ENCODE measurements at regions not wholly inside any gene's neighbourhood (a gene's known extent, or its start where the extent isn't known, plus 50 kb on each side); places are given as distances from the start of the nearest gene placed in this dataset.

GRCh38 chr19:28898249-28898648, 314.7 kb downstream of the UQCRFS1 start:
- WGBS, 2 donors (ENCODE audit: extremely low coverage in 2 of 2, insufficient read length in 2 of 2, insufficient replicate concordance in 1 of 2), result no CpG with 5 or more reads among the region's 5 CpGs
- no peak overlapping the region for H4K8ac ChIP-seq (ENCODE audit: low read depth, low read length)
- H2AFZ ChIP-seq (ENCODE audit: low read length), result no peak overlapping the region
- no peaks in the 10 kb centered on the region for H3K9me3 ChIP-seq (replicated peaks in 1 of 2; ENCODE audit: control insufficient read depth in 2 of 2, insufficient read depth in 1 of 2, low read depth in 1 of 2, low read length in 2 of 2)
- H3K4me1 ChIP-seq (ENCODE audit: control insufficient read depth in 2 of 2, insufficient read depth in 1 of 2, low read depth in 1 of 2, low read length in 2 of 2), result peaks cover 0 to 2% of the 10 kb centered on the region in 2 donors
- H3K4ac ChIP-seq (ENCODE audit: low read length), result no peak overlapping the region
- no peaks in the 10 kb centered on the region for H3K79me1 ChIP-seq (ENCODE audit: low read depth, low read length)
- no peak overlapping the region for H2BK12ac ChIP-seq (ENCODE audit: low read length)
- H3K27me3 ChIP-seq (ENCODE audit: control insufficient read depth in 3 of 3, insufficient read depth in 3 of 3, low read depth in 1 of 3, low read length in 3 of 3), result no peaks in the 10 kb centered on the region
- no peak overlapping the region for H3K4me2 ChIP-seq (ENCODE audit: insufficient read depth, low read length, poor library complexity, severe bottlenecking)
- no peak overlapping the region for H3K9ac ChIP-seq (ENCODE audit: low read depth, low read length, poor library complexity)
- H2AK5ac ChIP-seq (ENCODE audit: low read depth, low read length), result no peak overlapping the region
- H4K91ac ChIP-seq (ENCODE audit: low read depth, low read length, poor library complexity), result no peak overlapping the region
- DNase-seq (ENCODE audit: low spot score), result no peak
- no peak overlapping the region for H3K27ac ChIP-seq (replicated peaks; ENCODE audit: low read length)
- H3K36me3 ChIP-seq (replicated peaks in 1 of 2; ENCODE audit: control insufficient read depth in 2 of 2, insufficient read depth in 2 of 2, low read length in 2 of 2), result no peaks in the 10 kb centered on the region
- H2BK5ac ChIP-seq (ENCODE audit: low read length), result no peak overlapping the region
- H3K14ac ChIP-seq (ENCODE audit: low read length), result no peak overlapping the region
- no peak overlapping the region for H2BK15ac ChIP-seq (ENCODE audit: low read length)
- no peak overlapping the region for H2BK120ac ChIP-seq (ENCODE audit: low read depth, low read length)
- H3K23ac ChIP-seq (ENCODE audit: low read depth, low read length, poor library complexity), result no peak overlapping the region
- no peak overlapping the region for H3K4me3 ChIP-seq (ENCODE audit: low read length in 2 of 2)
- H3K18ac ChIP-seq (ENCODE audit: low read length), result no peak overlapping the region

GRCh38 chr19:28889941-28890670, 322.8 kb downstream of the UQCRFS1 start:
- Histone ChIP-seq H3K4me1 (ENCODE audit: control insufficient read depth in 2 of 2, insufficient read depth in 1 of 2, low read depth in 1 of 2, low read length in 2 of 2) (peaks cover 0 to 6% of the 10 kb centered on the region in 2 donors), H3K9ac (ENCODE audit: low read depth, low read length, poor library complexity) (no peak overlapping the region), H3K27ac (replicated peaks; ENCODE audit: low read length) (no peak overlapping the region), H2BK5ac (ENCODE audit: low read length) (no peak overlapping the region), H3K4ac (ENCODE audit: low read length) (no peak overlapping the region), H3K4me2 (ENCODE audit: insufficient read depth, low read length, poor library complexity, severe bottlenecking) (no peak overlapping the region), H2AK5ac (ENCODE audit: low read depth, low read length) (no peak overlapping the region), H3K23ac (ENCODE audit: low read depth, low read length, poor library complexity) (no peak overlapping the region), H3K27me3 (ENCODE audit: control insufficient read depth in 3 of 3, insufficient read depth in 3 of 3, low read depth in 1 of 3, low read length in 3 of 3) (peaks cover 0 to 5% (median 0%) of the 10 kb centered on the region in 3 experiments), H3K14ac (ENCODE audit: low read length) (no peak overlapping the region), H2AFZ (ENCODE audit: low read length) (no peak overlapping the region), H3K18ac (ENCODE audit: low read length) (no peak overlapping the region), H4K91ac (ENCODE audit: low read depth, low read length, poor library complexity) (no peak overlapping the region), H2BK15ac (ENCODE audit: low read length) (no peak overlapping the region), H3K4me3 (ENCODE audit: low read length in 2 of 2) (no peak overlapping the region), H4K8ac (ENCODE audit: low read depth, low read length) (no peak overlapping the region), H3K9me3 (replicated peaks in 1 of 2; ENCODE audit: control insufficient read depth in 2 of 2, insufficient read depth in 1 of 2, low read depth in 1 of 2, low read length in 2 of 2) (no peaks in the 10 kb centered on the region), H3K79me1 (ENCODE audit: low read depth, low read length) (no peaks in the 10 kb centered on the region), H3K36me3 (replicated peaks in 1 of 2; ENCODE audit: control insufficient read depth in 2 of 2, insufficient read depth in 2 of 2, low read length in 2 of 2) (no peaks in the 10 kb centered on the region), H2BK12ac (ENCODE audit: low read length) (no peak overlapping the region), H2BK120ac (ENCODE audit: low read depth, low read length) (no peak overlapping the region)
- no CpG with 5 or more reads among the region's 14 CpGs for WGBS, 2 donors (ENCODE audit: extremely low coverage in 2 of 2, insufficient read length in 2 of 2, insufficient replicate concordance in 1 of 2)
- DNase-seq (ENCODE audit: low spot score), result no peak

GRCh38 chr19:28887920-28888618, 324.9 kb downstream of the UQCRFS1 start:
- H2BK15ac ChIP-seq (ENCODE audit: low read length), result no peak overlapping the region
- WGBS, 2 donors (ENCODE audit: extremely low coverage in 2 of 2, insufficient read length in 2 of 2, insufficient replicate concordance in 1 of 2), result no CpG with 5 or more reads among the region's 14 CpGs

GRCh38 chr19:28886708-28887107, 326.2 kb downstream of the UQCRFS1 start:
- Histone ChIP-seq H3K9ac (ENCODE audit: low read depth, low read length, poor library complexity) (no peak overlapping the region), H2AFZ (ENCODE audit: low read length) (no peak overlapping the region), H4K91ac (ENCODE audit: low read depth, low read length, poor library complexity) (no peak overlapping the region)

More at GRCh38 chr19:28887920-28888618, 324.9 kb downstream of the UQCRFS1 start:
- Histone ChIP-seq H2BK12ac (ENCODE audit: low read length) (peak overlapping the region; percentile 44), H3K27me3 (ENCODE audit: control insufficient read depth in 3 of 3, insufficient read depth in 3 of 3, low read depth in 1 of 3, low read length in 3 of 3) (peaks cover 0 to 12% (median 0%) of the 10 kb centered on the region in 3 experiments), H3K36me3 (replicated peaks in 1 of 2; ENCODE audit: control insufficient read depth in 2 of 2, insufficient read depth in 2 of 2, low read length in 2 of 2) (no peaks in the 10 kb centered on the region), H3K4me1 (ENCODE audit: control insufficient read depth in 2 of 2, insufficient read depth in 1 of 2, low read depth in 1 of 2, low read length in 2 of 2) (peaks cover 0 to 9% of the 10 kb centered on the region in 2 donors), H3K18ac (ENCODE audit: low read length) (peak overlapping the region; percentile 11), H3K9ac (ENCODE audit: low read depth, low read length, poor library complexity) (no peak overlapping the region), H3K79me1 (ENCODE audit: low read depth, low read length) (no peaks in the 10 kb centered on the region), H4K91ac (ENCODE audit: low read depth, low read length, poor library complexity) (no peak overlapping the region), H3K4me3 (ENCODE audit: low read length in 2 of 2) (no peak overlapping the region), H3K27ac (replicated peaks; ENCODE audit: low read length) (no peak overlapping the region), H3K14ac (ENCODE audit: low read length) (peak overlapping the region; percentile 72), H3K4ac (ENCODE audit: low read length) (no peak overlapping the region), H2AK5ac (ENCODE audit: low read depth, low read length) (peak overlapping the region; percentile 51), H2BK120ac (ENCODE audit: low read depth, low read length) (no peak overlapping the region), H2AFZ (ENCODE audit: low read length) (no peak overlapping the region), H3K23ac (ENCODE audit: low read depth, low read length, poor library complexity) (peak overlapping the region; percentile 27), H3K9me3 (replicated peaks in 1 of 2; ENCODE audit: control insufficient read depth in 2 of 2, insufficient read depth in 1 of 2, low read depth in 1 of 2, low read length in 2 of 2) (no peaks in the 10 kb centered on the region), H4K8ac (ENCODE audit: low read depth, low read length) (peak overlapping the region; percentile 53), H3K4me2 (ENCODE audit: insufficient read depth, low read length, poor library complexity, severe bottlenecking) (no peak overlapping the region), H2BK5ac (ENCODE audit: low read length) (no peak overlapping the region)
- DNase-seq (ENCODE audit: low spot score), result peak; percentile 35

More at GRCh38 chr19:28886708-28887107, 326.2 kb downstream of the UQCRFS1 start:
- H3K14ac ChIP-seq (ENCODE audit: low read length), result no peak overlapping the region
- H3K4me2 ChIP-seq (ENCODE audit: insufficient read depth, low read length, poor library complexity, severe bottlenecking), result no peak overlapping the region
- H3K23ac ChIP-seq (ENCODE audit: low read depth, low read length, poor library complexity), result no peak overlapping the region
- no peak overlapping the region for H4K8ac ChIP-seq (ENCODE audit: low read depth, low read length)
- H3K4me1 ChIP-seq (ENCODE audit: control insufficient read depth in 2 of 2, insufficient read depth in 1 of 2, low read depth in 1 of 2, low read length in 2 of 2), result peaks cover 0 to 9% of the 10 kb centered on the region in 2 donors
- WGBS, 2 donors (ENCODE audit: extremely low coverage in 2 of 2, insufficient read length in 2 of 2, insufficient replicate concordance in 1 of 2), result no CpG with 5 or more reads among the region's 3 CpGs
- H2BK5ac ChIP-seq (ENCODE audit: low read length), result no peak overlapping the region
- DNase-seq (ENCODE audit: low spot score), result no peak
- H3K9me3 ChIP-seq (replicated peaks in 1 of 2; ENCODE audit: control insufficient read depth in 2 of 2, insufficient read depth in 1 of 2, low read depth in 1 of 2, low read length in 2 of 2), result no peaks in the 10 kb centered on the region
- H2BK12ac ChIP-seq (ENCODE audit: low read length), result no peak overlapping the region
- no peak overlapping the region for H3K4ac ChIP-seq (ENCODE audit: low read length)
- no peaks in the 10 kb centered on the region for H3K36me3 ChIP-seq (replicated peaks in 1 of 2; ENCODE audit: control insufficient read depth in 2 of 2, insufficient read depth in 2 of 2, low read length in 2 of 2)
- H3K27ac ChIP-seq (replicated peaks; ENCODE audit: low read length), result no peak overlapping the region
- H2AK5ac ChIP-seq (ENCODE audit: low read depth, low read length), result no peak overlapping the region
- peaks cover 0 to 13% (median 0%) of the 10 kb centered on the region in 3 experiments for H3K27me3 ChIP-seq (ENCODE audit: control insufficient read depth in 3 of 3, insufficient read depth in 3 of 3, low read depth in 1 of 3, low read length in 3 of 3)
- H2BK15ac ChIP-seq (ENCODE audit: low read length), result no peak overlapping the region
- no peak overlapping the region for H3K18ac ChIP-seq (ENCODE audit: low read length)
- no peaks in the 10 kb centered on the region for H3K79me1 ChIP-seq (ENCODE audit: low read depth, low read length)
- H3K4me3 ChIP-seq (ENCODE audit: low read length in 2 of 2), result no peak overlapping the region
- H2BK120ac ChIP-seq (ENCODE audit: low read depth, low read length), result no peak overlapping the region

All from neuronal stem cell (in vitro differentiated cells).